ES-I3 (cell line): ENCODE measurements at regions not wholly inside any gene's neighbourhood (a gene's known extent, or its start where the extent isn't known, plus 50 kb on each side); places are given as distances from the start of the nearest gene placed in this dataset.
"Not testable (repeated sequence)": the region's sequence is repeated elsewhere in the genome, so short reads cannot be mapped to it uniquely, and the experiment has no call there.

ENCODE experiments used
- H3K36me3 ChIP-seq: 2 replicates; pipeline ENCODE4 v1.6.1; 2013; ENCODE audit warnings: mild to moderate bottlenecking, low read length, control low read depth, moderate library complexity; ENCODE audit not compliant: insufficient read depth
- H3K4me1 ChIP-seq: 2 replicates; pipeline ENCODE4 v1.6.1; 2013; ENCODE audit warnings: mild to moderate bottlenecking, control low read depth, low read length; ENCODE audit not compliant: insufficient read depth
- H3K9ac ChIP-seq: 2 replicates; pipeline ENCODE4 v1.6.1; 2013; ENCODE audit warnings: low read depth, mild to moderate bottlenecking, low read length, moderate library complexity
- H3K9me3 ChIP-seq: 2 replicates; pipeline ENCODE4 v1.6.1; 2013; ENCODE audit warnings: mild to moderate bottlenecking, low read length, moderate library complexity; ENCODE audit not compliant: control insufficient read depth, insufficient read depth

GRCh38 chr9:63912451-63912850 is 1372.6 kb downstream of the FOXD4L5 start:
- not testable (repeated sequence) for H3K36me3 ChIP-seq, H3K9me3 ChIP-seq, H3K4me1 ChIP-seq, H3K9ac ChIP-seq

DNA sequence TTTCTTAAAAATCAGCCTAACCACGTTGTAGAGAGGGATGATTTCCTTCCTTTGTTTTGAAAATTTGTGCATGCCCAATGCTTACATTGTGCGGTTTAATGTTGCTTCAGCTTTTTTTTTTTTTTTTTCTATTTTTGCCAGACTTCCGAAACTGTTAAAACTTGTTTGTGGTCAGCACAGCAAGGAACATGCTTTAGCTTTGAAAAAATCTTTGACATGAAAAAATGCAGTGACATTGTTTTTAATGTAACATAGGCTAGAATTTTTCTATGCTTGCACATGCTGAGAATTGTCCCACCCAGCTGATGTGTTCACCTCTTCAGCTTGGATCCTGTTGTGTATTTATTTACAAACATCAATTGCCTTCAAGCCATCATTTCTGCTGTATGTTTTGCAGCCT is 1375.9 kb downstream of the FOXD4L5 start:
- H3K9me3 ChIP-seq, H3K36me3 ChIP-seq, H3K9ac ChIP-seq, H3K4me1 ChIP-seq: not testable (repeated sequence)

DNA sequence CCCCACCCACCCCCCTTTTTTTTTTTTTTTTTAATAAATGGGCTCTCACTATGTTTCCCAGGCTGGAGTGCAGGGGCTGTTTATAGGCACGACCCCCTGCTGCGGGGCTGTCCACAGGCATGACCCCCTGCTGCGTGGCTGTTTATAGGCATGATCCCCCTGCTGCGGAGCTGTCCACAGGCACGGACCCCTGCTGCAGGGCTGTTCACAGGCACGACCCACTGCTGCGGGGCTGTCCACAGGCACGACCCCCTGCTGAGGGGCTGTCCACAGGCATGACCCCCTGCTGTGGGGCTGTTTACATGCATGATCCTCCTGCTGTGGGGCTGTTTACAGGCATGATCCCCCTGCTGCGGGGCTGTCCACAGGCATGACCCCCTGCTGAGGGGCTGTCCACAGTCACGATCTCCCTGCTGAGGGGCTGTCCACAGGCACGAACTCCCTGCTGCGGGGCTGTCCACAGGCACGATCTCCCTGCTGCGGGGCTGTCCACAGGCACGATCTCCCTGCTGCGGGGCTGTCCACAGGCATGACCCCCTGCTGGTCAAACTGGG is 1385.3 kb downstream of the FOXD4L5 start:
- H3K9me3 ChIP-seq, H3K36me3 ChIP-seq, H3K4me1 ChIP-seq, H3K9ac ChIP-seq: not testable (repeated sequence)

DNA sequence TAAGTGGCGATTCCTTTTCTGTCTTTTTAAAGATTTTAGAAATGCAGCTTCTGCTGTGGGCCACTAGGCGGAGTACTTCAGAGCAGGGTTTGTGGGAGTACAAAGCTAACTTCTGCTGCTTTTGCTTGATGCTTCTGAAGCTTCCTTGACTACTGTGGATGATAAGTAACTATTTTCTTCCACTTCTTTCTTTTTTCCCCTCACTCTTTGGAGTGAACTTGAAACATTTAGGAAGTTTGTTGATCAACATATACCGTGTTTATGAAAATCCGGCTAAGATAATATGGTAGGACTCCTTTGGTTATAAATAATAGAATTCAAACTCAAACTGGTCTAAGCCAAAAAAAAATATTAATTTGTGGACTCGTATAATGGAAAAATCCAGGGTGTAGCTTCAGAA is 1403.6 kb downstream of the FOXD4L5 start:
- not testable (repeated sequence) for H3K36me3 ChIP-seq, H3K4me1 ChIP-seq, H3K9ac ChIP-seq, H3K9me3 ChIP-seq

DNA sequence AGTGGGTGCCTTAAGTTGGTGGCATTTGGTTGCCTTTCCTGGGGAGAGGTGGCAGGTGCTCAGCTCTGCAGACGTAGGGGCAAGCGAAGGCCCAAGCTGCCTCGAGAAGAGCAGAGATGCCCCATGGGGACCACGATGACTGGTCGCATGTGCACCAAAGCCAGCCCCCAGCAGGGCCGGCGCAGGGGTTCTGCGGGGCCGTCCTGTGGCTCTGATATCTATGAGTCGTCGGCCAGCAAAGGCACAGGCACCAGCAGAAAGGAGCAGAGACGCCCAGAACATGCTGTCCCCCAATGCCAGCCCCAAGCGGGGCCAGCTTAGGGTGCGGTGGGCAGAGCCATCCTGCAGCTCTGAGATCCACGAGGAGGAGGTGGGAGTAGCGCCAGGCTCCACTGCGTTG is 1408.6 kb downstream of the FOXD4L5 start:
- not testable (repeated sequence) for H3K36me3 ChIP-seq, H3K9me3 ChIP-seq, H3K9ac ChIP-seq, H3K4me1 ChIP-seq

DNA sequence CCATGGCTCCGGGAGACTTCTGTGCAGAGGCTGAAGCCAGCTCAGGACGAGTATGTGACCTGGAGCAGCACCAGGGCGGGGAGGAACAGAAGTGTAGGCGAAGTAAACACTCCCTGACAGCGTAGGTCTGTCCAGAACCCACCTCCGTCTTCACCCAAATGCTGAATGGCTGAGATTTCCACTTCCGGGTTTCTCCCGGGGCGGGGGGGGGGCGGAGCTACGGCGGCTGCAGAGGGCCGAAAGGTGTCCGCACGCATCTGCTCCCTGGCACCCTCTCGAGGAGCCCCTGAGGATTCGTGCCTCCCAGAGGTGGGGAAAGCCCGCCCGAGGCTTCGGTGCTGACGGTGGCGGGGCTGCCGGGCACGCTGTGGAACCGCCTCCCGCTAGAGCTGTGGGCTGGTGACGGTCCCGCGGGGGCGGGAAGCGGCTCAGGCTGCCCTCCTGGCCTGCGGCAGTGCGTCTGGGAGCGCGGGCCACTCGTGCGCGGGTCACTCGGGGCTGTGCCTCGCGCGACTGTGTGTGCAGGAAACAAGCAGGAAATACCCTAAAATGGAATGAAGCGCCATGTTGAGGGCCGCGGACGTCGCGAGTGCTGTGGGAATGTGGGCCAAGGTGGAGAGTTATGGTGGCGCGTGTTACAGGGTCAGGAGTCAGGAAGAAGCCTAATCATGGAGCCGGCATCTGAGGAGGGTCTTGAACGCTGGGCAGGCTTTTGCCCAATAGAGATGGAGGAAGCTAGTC is 1425.4 kb downstream of the FOXD4L5 start:
- peak overlapping the region; percentile 79 for H3K9ac ChIP-seq

DNA sequence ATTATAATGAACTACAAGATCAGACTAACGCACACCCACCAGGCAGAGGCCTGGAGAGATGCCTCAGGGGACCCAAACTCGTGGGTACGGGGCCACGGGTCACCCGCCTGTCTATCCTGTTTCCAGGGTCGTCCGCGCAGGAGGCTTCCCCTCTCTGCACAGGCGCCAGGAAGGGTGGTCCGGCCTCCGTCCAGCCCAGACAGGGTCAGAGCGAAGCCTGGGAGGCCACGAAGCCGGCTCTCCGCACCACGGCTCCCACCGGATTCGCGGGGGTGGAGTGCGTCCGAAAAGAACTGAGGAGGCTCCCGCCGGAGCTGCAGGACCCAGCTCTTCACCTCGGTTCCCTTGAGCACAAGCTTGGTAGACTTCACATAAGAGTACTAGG is 1425.9 kb downstream of the FOXD4L5 start:
- not testable (repeated sequence) for H3K9me3 ChIP-seq, H3K4me1 ChIP-seq, H3K36me3 ChIP-seq
- H3K9ac ChIP-seq = peak overlapping the region; percentile 79

More for the DNA sequence above, 1425.4 kb downstream of the FOXD4L5 start:
- Histone ChIP-seq H3K4me1 (no peaks in the 10 kb centered on the region), H3K9me3 (no peaks in the 10 kb centered on the region), H3K36me3 (no peaks in the 10 kb centered on the region)

DNA sequence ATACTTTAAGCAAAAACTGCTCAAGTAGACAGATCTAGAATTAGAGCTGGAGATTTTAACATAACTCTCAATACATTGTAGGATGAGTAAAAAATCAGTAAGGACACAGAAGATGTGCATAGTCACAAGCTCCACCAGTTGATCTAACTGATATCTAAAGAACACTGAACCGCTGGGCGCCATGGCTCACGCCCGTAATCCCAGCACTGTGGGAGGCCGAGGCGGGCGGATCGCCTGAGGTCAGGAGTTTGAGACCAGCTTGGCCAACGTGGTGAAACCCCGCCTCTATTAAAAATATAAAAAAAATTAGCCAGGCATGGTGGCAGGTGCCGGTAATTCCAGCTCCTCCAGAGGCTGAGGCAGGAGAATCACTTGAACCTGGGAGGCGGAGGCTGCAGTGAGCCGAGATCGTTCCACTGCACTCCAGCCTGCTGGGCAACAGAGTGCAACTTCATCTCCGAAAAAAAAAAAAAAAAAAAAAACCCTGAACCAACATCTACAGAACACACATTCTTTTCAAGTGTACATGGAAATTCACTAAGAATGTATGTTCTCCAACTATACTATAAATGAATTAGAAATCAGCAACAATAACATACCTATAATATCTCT is 1431.8 kb downstream of the FOXD4L5 start:
- not testable (repeated sequence) for H3K9ac ChIP-seq, H3K36me3 ChIP-seq, H3K4me1 ChIP-seq, H3K9me3 ChIP-seq

- not testable (repeated sequence) for H3K4me1 ChIP-seq, H3K9me3 ChIP-seq, H3K9ac ChIP-seq, H3K36me3 ChIP-seq
Observed at GRCh38 chr9:63824804-63825203, 1460.2 kb downstream of the FOXD4L5 start.

DNA sequence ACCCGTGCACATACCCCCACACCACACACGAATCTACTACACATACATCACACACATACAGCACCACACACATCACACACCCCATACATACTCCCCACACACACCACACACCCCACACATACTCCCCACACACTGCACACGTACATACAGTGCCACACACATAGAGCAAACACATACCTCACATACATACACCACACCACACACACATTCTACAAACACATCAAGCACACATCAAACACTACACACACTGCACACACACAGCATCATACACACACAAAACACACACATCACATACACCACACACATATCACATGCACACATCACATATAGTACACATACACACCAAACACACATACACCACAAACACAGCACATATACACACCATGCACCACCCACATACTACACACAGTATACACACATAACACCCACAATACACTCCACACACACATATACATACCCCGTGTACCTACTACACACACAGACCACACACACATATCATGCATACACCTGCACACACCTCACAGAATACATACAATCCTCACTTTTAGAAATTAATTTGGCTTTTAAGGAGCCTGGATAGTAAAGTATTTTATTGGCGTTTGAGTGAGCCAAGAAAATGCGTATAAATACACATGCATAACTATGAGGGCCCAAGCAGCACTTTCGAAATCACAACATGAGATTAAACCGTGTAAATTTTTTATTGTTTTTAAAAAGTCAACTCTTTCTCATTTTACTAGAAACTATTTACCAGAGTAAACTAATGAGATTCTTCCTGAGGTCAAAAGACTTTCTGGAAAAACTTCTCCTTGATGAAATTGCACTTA is 1461.4 kb downstream of the FOXD4L5 start:
- H3K4me1 ChIP-seq, H3K9ac ChIP-seq, H3K36me3 ChIP-seq, H3K9me3 ChIP-seq: not testable (repeated sequence)

- H3K9ac ChIP-seq, H3K36me3 ChIP-seq, H3K4me1 ChIP-seq, H3K9me3 ChIP-seq: not testable (repeated sequence)
Observed at GRCh38 chr9:63822615-63823374, 1462.2 kb downstream of the FOXD4L5 start.

GRCh38 chr9:63821293-63821692 is 1463.7 kb downstream of the FOXD4L5 start:
- H3K9me3 ChIP-seq = not testable (repeated sequence)

DNA sequence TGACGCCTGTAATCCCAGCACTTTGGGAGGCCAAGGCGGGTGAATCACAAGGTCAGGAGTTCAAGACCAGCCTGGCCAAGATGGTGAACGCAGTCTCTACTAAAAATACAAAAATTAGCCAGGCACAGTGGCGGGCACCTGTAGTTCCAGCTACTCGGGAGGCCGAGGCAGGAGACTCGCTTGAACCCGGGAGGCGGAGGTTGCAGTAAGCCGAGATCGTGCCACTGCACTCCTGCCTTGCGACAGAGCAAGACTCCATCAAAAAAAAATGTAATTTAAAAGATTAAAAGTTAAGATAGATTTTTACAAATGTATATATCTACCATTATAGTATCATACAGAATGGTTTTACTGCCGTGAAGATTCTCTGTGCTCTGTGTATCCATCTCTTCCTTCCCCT is 1464.1 kb downstream of the FOXD4L5 start:
- H3K9me3 ChIP-seq, H3K36me3 ChIP-seq, H3K9ac ChIP-seq, H3K4me1 ChIP-seq: not testable (repeated sequence)

More at GRCh38 chr9:63821293-63821692, 1463.7 kb downstream of the FOXD4L5 start:
- H3K4me1 ChIP-seq, H3K9ac ChIP-seq, H3K36me3 ChIP-seq: not testable (repeated sequence)

- H3K9ac ChIP-seq, H3K36me3 ChIP-seq, H3K4me1 ChIP-seq, H3K9me3 ChIP-seq: not testable (repeated sequence)
Observed at GRCh38 chr9:63820383-63820782, 1464.6 kb downstream of the FOXD4L5 start.
